Suprapubic skin (tissue), 4 donors: ENCODE measurements at regions not wholly inside any gene's neighbourhood (a gene's known extent, or its start where the extent isn't known, plus 50 kb on each side); places are given as distances from the start of the nearest gene placed in this dataset.

Experiments used
- DNase-seq, 2 donors: peaks; one replicate each; pipeline ENCODE4 v3.0.0-alpha.2; 2019; ENCODE audit warnings: low spot score in 2 of 2
- H3K27ac ChIP-seq: fragments of 200-600 bp; sonication (generic); one replicate; pipeline ENCODE4 v1.5.1; 2019
- H3K27me3 ChIP-seq: fragments of 200-600 bp; sonication (generic); one replicate; pipeline ENCODE4 v1.5.1; 2019
- H3K36me3 ChIP-seq: fragments of 200-600 bp; sonication (generic); one replicate; pipeline ENCODE4 v1.5.1; 2019
- H3K4me1 ChIP-seq: fragments of 200-600 bp; sonication (generic); one replicate; pipeline ENCODE4 v1.5.1; 2019
- H3K4me3 ChIP-seq: fragments of 200-600 bp; sonication (generic); one replicate; pipeline ENCODE4 v1.5.1; 2019; ENCODE audit warnings: mild to moderate bottlenecking
- H3K9me3 ChIP-seq: fragments of 200-600 bp; sonication (generic); one replicate; pipeline ENCODE4 v1.5.1; 2019
- EP300 ChIP-seq: sonication (generic); formaldehyde crosslinking; IDR thresholded peaks from one replicate; pipeline ENCODE4 v1.6.1; 2017; ENCODE audit warnings: antibody characterized with exemption
- POLR2A ChIP-seq, 2 donors: fragments of 450-650 bp; IDR thresholded peaks; one replicate each; pipeline ENCODE4 v1.6.1; 2017; ENCODE audit warnings: antibody characterized with exemption in 2 of 2, mild to moderate bottlenecking in 2 of 2, moderate library complexity in 2 of 2
- POLR2AphosphoS5 ChIP-seq, 3 donors: sonication (generic); formaldehyde crosslinking; IDR thresholded peaks; one replicate each; pipeline ENCODE4 v1.6.1; 2017; ENCODE audit warnings: antibody characterized with exemption in 3 of 3
- WGBS: methylation state at CpG from one replicate; pipeline ENCODE4 v1.1.5; 2018; 5-methylcytosine and 5-hydroxymethylcytosine counted together
- TF ChIP-seq, protein P1 (sequence below), 2 donors: fragments of 200-600 bp in 1 of 2; fragments of 450-650 bp in 1 of 2; sonication (generic) in 1 of 2; IDR thresholded peaks; one replicate each; pipeline ENCODE4 v1.5.1; 2016 to 2019; ENCODE audit warnings: antibody characterized with exemption in 2 of 2, mild to moderate bottlenecking in 1 of 2, moderate library complexity in 1 of 2

DNA sequence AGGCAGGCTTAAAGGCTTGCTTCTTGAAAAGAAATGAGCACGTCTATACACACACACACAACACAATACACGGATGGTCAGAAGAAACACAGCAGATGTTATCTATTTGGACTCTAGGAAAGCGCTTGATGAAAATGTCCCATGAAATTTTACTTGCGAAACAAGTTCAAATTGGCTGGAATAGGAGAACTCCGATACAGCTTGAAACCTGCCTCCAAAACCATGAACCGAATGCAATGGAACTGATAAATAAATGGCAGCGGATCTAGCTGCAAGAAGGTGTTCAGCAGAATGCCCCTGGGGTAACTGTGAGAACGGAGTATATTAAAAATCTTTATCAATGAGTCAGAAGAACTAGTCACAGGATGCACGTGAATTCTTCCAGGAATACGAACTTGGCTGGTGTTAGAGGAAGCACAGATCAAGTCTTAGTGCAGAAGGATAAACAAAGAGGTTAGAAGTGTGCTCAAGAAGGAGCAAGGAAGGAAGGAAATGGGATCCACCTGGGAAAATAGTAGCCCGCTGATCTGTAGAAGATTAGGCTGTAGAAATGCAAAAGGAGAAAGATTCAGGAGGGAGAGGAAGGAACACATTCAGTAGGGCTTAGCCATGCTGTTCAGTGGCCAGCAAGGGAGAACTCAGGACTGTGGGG, 142.0 kb upstream of the PRKCQ start:
- TF ChIP-seq EP300 (no peak), POLR2A (IDR thresholded peaks at IDR 0.05) (no peak), POLR2AphosphoS5 (IDR thresholded peaks at IDR 0.05) (no peak)
- TF ChIP-seq, protein P1, sequence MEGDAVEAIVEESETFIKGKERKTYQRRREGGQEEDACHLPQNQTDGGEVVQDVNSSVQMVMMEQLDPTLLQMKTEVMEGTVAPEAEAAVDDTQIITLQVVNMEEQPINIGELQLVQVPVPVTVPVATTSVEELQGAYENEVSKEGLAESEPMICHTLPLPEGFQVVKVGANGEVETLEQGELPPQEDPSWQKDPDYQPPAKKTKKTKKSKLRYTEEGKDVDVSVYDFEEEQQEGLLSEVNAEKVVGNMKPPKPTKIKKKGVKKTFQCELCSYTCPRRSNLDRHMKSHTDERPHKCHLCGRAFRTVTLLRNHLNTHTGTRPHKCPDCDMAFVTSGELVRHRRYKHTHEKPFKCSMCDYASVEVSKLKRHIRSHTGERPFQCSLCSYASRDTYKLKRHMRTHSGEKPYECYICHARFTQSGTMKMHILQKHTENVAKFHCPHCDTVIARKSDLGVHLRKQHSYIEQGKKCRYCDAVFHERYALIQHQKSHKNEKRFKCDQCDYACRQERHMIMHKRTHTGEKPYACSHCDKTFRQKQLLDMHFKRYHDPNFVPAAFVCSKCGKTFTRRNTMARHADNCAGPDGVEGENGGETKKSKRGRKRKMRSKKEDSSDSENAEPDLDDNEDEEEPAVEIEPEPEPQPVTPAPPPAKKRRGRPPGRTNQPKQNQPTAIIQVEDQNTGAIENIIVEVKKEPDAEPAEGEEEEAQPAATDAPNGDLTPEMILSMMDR (IDR thresholded peaks at IDR 0.05), result no peak
- H3K27ac ChIP-seq, result peak overlapping the region; percentile 49
- H3K4me3 ChIP-seq, result no peak overlapping the region
- H3K27me3 ChIP-seq, result peaks cover 19% of the 10 kb centered on the region
- H3K4me1 ChIP-seq, result peaks cover 18% of the 10 kb centered on the region
- no peak for DNase-seq
- H3K36me3 ChIP-seq, result no peaks in the 10 kb centered on the region
- 19% methylated on average over 11 of the region's 11 CpGs for WGBS
- H3K9me3 ChIP-seq, result no peaks in the 10 kb centered on the region

DNA sequence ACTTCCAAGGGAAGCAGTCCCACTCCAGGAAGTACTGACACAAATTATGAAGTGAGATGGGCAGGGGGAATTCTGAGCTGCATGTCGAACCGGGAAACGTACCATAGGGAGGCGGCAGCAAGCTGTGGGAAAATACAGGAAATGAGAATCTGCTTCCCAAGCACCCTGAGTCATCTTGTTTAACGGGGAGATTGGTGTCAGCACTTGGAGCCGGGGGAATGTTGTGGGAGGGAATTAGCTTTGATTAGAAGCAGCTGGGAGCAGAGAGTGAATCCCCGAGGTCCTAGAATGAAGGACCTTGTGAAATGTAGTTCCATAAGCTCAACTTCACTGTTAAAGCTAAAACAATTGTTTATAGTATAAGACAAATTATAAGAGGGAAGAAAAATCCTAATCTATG, 141.4 kb upstream of the PRKCQ start:
- DNase-seq, result peak; percentile 70 to 79

GRCh38 chr10:6719561-6719960, 139.5 kb upstream of the PRKCQ start:
- WGBS, result 100% methylated on average over 2 of the region's 2 CpGs
- no peaks in the 10 kb centered on the region for H3K36me3 ChIP-seq
- TF ChIP-seq, protein P1 (IDR thresholded peaks at IDR 0.05), result no peak
- no peak for TF ChIP-seq POLR2A (IDR thresholded peaks at IDR 0.05)
- TF ChIP-seq POLR2AphosphoS5 (IDR thresholded peaks at IDR 0.05), result no peak
- TF ChIP-seq EP300, result no peak
- H3K27me3 ChIP-seq, result no peaks in the 10 kb centered on the region
- H3K4me1 ChIP-seq, result peaks cover 18% of the 10 kb centered on the region
- no peak overlapping the region for H3K4me3 ChIP-seq
- DNase-seq, result no peak
- no peaks in the 10 kb centered on the region for H3K9me3 ChIP-seq
- no peak overlapping the region for H3K27ac ChIP-seq

More for the DNA sequence above, 141.4 kb upstream of the PRKCQ start:
- no peaks in the 10 kb centered on the region for H3K9me3 ChIP-seq
- H3K27me3 ChIP-seq, result peaks cover 15% of the 10 kb centered on the region
- WGBS, result 11% methylated on average over 7 of the region's 7 CpGs
- peak overlapping the region; percentile 49 for H3K27ac ChIP-seq
- peaks cover 18% of the 10 kb centered on the region for H3K4me1 ChIP-seq
- TF ChIP-seq EP300, result no peak
- TF ChIP-seq, protein P1 (IDR thresholded peaks at IDR 0.05), result no peak
- no peak for TF ChIP-seq POLR2A (IDR thresholded peaks at IDR 0.05)
- TF ChIP-seq POLR2AphosphoS5 (IDR thresholded peaks at IDR 0.05), result no peak
- H3K4me3 ChIP-seq, result no peak overlapping the region
- H3K36me3 ChIP-seq, result no peaks in the 10 kb centered on the region

DNA sequence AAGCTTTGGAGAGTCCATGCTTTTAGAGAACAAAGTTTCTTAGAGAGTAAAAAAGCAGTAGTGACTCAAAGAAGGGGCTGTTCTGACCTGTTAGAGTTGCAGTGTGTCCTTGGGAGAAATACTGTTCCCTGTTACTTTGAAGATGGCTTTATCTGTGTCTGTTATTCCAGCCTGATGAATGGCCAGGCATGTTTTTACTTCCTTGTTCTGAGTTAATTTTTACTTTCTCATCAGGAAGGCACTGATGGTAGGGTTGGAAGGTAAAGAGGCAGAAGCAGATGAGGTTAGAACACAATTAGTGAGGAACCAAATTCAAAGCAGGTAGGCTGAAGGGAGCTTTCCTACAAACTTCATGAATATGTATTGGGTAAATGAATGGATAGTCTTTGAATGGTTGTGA, 138.5 kb upstream of the PRKCQ start:
- Histone ChIP-seq H3K27me3 (peaks cover 6% of the 10 kb centered on the region), H3K9me3 (no peaks in the 10 kb centered on the region), H3K36me3 (no peaks in the 10 kb centered on the region), H3K4me3 (no peak overlapping the region), H3K4me1 (peaks cover 18% of the 10 kb centered on the region), H3K27ac (no peak overlapping the region)
- TF ChIP-seq, protein P1 (IDR thresholded peaks at IDR 0.05), result no peak
- TF ChIP-seq POLR2A (IDR thresholded peaks at IDR 0.05) (no peak), EP300 (no peak), POLR2AphosphoS5 (IDR thresholded peaks at IDR 0.05) (no peak)
- no peak for DNase-seq

GRCh38 chr10:6716516-6716915, 136.4 kb upstream of the PRKCQ start:
- no peak for DNase-seq
- WGBS, result 48% methylated on average over 1 of the region's 1 CpG
- Histone ChIP-seq H3K4me3 (no peak overlapping the region), H3K36me3 (no peaks in the 10 kb centered on the region), H3K4me1 (peaks cover 5% of the 10 kb centered on the region), H3K27me3 (peaks cover 23% of the 10 kb centered on the region), H3K9me3 (no peaks in the 10 kb centered on the region), H3K27ac (no peak overlapping the region)
- no peak for TF ChIP-seq POLR2AphosphoS5 (IDR thresholded peaks at IDR 0.05)
- TF ChIP-seq POLR2A (IDR thresholded peaks at IDR 0.05), result no peak
- TF ChIP-seq, protein P1 (IDR thresholded peaks at IDR 0.05), result no peak
- TF ChIP-seq EP300, result no peak
